ENCODE measurements at regions not wholly inside any gene's neighbourhood (a gene's known extent, or its start where the extent isn't known, plus 50 kb on each side); places are given as distances from the start of the nearest gene placed in this dataset.

DNA sequence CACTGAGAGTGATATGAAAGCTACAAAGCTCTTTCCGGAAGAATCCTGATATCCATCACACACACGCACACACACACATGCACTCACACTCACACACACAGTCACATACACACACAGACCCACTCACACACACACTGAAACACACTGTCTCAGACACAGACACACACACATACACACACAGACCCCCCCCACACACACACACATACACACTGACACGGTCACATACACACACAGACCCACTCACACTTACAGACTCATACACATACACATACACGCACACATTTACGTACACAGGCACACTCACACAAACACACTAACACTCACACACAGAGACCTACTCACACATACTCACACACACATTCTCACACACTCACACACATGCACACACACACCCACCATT, 58.6 kb downstream of the LIG4 start:
- no peak for DNase-seq (ENCODE audit: low read depth)

DNA sequence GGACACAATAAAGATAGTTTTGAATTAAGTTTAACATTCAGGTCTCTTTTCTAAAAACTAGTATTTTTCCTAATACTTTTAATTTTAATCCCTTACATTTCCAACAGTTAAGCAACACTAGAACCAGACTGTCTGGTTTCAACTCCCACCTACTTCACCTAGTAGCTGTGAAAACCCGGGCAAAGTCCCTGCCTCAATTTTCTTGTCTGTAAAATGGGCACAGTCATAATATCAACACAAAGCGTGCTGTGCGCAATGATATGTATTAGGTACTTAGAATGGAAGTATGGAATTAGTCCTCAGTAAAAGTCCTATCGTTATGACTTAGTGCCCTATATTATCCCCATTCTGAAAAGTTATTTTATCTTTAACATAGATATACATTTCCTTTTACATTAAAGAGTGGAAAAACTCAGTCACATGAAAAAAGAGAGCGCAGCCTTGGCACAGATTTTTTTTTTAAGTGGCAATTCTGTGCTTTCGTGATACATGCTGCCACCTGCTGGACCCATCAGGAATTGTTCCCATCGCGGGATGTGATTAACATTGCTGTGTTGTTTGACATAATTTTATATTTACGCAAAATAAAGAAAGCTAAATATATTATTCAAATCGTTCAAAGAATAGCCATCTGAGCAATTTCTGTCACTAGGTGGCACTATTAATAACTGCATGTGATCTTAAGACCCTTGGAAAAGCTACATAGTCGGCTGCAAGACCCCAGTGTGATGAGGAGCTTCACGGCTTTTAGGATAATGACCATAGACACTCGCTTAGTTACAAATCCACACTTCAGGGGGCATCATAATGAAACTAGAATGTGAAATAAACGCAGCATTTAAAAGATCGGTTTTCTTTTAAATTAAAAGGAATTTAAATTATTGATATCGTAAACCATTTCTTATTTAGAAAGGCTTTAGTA, 59.9 kb downstream of the LIG4 start:
- peak; percentile 50 for DNase-seq (ENCODE audit: low read depth)

DNA sequence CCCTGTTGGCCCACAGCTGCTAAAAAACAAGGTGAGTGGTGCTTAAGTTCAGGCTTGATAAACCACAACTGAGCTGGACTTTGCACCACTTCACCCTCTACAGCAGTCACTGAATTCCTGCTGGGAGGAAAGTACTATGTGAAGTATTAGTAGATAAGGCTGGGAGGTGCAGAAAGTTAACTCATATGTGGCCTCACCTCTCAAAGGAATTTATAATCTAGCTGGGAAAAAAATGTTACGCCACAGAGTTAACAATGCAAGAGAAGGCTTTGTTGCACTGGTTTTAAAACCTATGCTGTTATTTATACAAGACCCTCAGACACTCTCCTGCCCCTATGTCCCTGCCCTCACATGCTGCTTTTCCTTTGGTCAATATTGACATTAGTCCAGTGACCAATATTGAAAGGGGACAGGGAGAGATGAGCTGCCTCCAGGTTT, 60.9 kb downstream of the LIG4 start:
- DNase-seq (ENCODE audit: low read depth): peak; percentile 35

DNA sequence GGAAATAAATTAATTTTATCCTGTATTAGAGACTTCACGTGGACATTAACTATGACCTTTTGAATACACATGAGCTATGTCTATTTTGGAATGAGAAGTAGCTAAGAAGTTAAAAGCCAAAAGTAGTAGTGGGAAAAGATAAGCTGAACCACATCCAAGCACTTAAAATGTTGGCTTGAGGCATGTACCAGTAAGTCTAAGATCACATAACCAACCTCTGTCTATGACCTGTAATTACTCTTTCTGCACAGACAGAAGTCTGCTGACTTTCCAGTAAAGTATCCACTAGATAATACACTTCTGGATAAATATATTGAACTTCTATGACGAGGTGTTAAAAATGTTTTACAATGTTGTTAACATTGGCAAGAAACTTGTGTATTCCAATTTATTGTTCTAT, 68.7 kb downstream of the LIG4 start:
- no peak for DNase-seq (ENCODE audit: low read depth)

DNA sequence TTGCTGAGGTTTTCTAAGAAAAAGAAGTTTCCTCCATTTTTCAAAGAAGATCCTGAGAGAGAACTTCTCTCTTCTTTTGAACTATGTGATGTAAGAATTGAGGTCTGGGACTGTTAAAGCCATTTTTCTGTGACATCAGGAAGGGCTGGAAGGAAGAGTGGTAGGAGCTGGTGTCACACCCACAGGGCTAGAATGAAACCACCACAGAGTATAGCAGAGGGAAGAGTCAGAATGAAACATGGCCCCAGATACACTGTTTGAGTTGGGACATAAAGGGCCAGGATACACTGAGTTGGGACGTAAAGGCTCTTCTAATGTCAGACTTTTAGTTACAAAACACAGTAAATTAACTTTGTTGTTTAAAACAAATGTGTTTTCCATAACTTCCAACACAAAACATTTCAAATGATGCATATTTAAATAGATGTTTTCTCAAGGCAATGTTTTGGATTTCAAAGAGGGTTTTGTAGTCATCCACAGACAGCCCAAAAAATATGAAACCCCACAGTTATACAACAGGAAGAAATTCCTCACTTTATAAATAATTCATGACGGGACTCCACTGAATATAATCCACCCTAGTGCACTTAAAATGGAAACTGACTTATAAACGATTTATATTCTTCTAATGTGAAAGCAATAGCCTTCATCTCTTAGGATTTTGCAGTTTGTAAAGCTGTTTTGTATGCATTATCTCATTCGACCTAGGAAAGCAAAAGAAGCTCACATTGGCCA, 72.5 kb downstream of the LIG4 start:
- no peak for DNase-seq (ENCODE audit: low read depth)

DNA sequence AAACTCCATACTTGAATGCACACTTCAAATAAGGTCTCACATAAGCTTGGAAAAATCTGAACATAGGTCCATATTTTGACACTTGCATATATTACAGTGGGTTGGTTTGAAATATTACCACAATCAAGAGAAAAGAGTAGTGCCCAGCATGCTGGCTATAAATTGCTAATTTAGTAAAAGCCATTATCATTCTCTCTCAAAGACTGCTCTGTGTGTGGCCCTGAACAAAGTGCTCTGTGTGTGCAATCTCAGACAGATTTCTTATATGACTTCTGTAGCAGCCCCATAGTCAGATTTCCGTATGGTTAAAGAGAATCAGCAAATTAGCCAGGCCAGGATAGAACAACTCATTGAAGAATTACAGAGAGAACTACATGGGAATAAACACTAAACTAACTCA, 78.2 kb downstream of the LIG4 start:
- DNase-seq (ENCODE audit: low read depth): no peak

DNA sequence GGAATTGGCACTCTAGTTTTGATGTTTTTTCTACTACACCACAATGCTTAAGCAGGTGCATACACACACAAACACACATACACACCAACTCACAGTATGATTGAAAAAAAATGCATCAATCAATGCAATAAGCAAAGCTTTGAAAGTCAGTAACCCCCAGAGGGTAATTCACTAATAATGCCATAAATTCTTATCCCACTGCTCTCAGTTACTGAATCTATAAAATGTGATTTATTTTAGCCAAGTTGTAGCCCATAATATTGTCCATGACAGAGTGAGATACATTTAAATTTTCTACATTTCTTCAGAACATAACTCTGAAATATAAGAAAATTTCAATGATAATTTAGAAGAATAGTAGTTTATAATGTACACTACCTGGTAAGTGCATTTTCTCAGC, 87.9 kb downstream of the LIG4 start:
- no peak for DNase-seq (ENCODE audit: low read depth)

DNA sequence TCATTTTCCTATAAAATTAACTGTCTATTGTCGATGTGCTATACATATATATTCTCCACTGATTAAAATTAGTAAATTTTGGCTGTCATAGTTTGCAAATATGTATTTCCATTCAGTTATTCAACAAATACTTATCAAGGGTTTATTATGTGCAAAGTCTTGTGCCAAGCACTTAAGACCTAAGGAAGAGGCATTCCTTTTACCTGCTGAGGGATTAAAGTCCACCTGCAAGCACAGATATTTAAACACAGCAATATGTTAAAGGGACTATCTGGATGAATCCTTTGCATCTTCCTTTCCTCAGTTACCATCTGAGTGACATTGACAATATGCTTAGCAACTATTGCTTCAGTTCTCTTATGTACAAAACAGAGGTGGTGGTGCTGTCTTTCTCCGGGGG, 89.3 kb downstream of the LIG4 start:
- no peak for DNase-seq (ENCODE audit: low read depth)

DNA sequence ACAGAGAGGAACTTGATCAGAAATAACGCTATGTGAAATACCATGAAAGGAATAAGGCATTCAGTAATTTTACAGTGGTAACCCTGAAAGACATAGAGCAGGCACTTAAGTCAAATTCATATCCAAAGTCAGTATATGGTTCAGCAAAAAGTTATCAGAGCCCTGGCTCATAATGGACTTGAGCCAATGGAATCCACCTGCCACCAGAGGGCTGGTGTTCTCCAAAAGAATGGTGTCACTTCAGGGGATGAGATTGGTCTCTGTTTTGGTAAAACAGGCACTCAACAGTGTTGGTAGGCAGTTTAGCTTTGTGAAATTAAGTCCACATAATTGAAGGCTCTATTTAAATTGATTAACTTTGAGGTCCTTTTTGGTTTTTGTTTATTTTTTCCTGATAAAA, 93.9 kb downstream of the LIG4 start:
- no peak for DNase-seq (ENCODE audit: low read depth)

DNA sequence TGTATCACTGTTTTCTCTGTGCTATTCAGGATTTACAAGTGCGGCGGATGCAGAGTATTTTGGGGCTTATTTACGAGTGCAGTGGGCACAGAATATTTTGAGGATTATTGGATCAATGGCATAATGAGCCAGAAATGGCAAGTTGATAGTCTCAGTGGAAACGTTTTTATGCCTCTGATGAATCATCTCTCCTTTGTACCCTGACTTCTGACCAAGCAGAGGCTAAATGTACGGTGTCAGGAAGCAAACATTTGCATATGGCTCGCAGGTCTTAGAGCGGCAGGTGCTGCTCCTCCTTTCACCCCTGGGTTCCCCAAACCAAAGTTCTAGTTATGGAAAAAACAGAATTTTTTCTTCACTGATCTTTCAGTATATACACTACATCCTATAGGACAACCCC, 94.5 kb downstream of the LIG4 start:
- DNase-seq (ENCODE audit: low read depth): no peak

DNA sequence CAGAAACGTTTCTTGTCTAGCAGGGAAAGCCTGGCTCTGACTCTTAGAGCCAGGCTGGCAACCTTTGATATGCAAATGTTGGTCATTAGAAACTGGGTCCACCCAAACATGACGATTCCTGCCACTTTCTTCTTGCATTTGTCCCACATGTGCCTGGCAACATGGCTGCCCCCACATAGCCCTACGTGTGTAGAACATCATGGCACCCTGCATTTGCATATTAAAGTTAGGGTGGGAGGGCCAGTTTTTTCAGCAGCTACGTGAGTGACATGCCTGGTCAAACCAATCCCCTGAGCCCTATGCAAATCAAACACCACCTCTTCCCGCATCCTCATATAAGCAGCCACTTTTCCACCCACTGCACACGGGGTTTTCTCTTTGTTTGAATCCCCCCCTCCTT, 95.0 kb downstream of the LIG4 start:
- DNase-seq (ENCODE audit: low read depth): no peak

DNA sequence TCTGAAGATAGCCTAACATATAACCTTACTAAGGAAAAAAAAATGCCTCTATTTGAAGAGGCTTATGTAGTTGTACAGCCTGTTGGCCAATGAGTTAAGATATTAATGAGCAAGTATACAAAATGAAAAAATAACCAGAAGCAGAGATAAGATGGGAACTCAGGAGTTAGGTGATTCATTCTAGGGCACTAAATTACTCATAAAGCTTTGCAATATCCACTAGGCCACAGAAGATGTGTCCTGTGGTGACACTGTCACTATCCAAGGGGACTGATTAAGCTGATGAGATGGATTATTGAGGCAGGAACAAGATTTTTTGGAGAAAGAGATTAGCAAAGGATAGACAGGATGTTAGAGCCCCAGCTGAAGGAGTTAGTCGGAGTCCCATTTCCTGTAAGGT, 99.6 kb downstream of the LIG4 start:
- no peak for DNase-seq (ENCODE audit: low read depth)

DNA sequence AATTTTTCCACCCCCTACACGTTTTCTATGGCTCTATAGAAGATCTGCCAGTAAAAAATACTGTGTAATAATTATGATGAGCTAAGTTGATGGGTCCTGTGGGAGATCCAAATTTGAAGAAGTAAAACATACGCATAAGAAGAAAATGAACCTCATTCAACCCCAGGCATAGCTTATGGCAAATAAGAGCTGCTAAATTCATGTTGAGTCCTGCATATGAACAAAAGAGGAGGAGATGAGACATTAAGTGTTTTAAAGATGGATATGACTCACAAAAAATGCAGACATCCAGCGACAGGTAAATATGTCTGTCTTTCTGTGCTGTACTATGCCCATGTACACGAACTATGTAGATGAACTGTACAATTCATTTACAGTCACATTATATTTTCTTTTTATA, 101.9 kb downstream of the LIG4 start:
- no peak for DNase-seq (ENCODE audit: low read depth)

DNA sequence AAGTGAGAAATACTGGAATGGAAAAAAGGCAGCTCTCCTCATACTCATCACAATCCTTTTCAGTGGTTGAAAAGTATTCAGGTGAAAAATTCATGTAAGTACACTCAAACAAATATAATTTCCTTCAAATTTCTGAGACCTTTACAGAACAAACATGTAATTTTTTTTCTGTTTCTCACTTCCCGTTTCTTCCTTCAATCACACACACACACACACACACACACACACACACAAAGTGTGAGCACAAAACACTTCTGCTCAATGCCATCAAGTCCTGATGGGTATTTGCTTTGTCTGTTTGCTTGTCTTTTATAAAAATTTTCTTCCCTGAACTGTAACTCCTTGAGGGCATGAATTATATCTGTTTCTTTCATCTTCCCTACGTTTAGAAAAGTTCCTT, 110.6 kb downstream of the LIG4 start:
- no peak for DNase-seq (ENCODE audit: low read depth)

DNA sequence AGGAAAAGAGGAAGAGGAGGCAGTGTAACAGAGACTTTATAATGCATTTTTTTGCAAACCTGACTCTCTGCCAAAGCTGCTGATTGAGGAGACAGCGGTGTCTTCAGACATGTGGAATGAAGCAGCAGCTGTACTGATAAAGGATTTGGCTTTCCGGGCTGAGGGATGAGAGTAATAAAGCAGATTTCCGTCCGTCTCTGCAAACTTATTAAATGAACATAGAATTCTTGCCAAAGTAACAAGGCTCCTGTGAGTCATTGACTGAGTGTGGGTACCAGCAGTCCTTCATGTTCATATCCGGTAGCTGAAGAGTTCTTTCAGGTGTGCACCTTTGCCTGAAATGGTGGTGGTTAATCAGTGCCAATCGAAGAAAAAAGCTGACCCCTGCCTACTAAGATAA, 112.6 kb downstream of the LIG4 start:
- peak; percentile 28 for DNase-seq (ENCODE audit: low read depth)

DNA sequence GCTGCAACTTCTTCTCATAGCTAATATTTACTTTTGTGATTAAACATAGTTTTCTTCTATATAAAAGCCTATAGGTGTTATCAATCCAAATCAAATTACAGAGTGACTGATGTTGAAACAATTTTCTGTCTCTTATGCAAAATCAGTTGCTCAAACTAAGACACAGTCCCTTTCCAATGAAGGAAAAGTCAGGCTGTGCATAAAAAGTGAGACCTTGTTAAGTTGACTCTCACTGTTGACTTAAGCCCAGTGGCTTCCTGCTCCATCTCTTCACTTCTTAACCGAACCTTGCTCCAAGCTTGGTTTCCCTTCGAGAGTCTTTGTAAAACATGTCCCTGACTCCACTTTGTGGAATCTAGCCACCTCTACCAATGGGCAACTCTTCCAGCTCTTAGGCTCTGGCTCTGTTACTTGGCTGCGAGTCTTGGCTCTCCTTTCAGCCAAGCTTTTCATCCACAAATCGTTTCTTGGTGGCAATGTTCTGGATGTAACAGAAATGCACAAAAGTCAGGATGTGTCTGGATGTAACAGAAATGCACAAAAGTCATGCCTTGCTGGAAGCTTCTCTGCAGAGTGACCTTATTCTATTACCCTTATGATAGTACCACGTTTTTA, 118.9 kb downstream of the LIG4 start:
- no peak for DNase-seq (ENCODE audit: low read depth)

DNA sequence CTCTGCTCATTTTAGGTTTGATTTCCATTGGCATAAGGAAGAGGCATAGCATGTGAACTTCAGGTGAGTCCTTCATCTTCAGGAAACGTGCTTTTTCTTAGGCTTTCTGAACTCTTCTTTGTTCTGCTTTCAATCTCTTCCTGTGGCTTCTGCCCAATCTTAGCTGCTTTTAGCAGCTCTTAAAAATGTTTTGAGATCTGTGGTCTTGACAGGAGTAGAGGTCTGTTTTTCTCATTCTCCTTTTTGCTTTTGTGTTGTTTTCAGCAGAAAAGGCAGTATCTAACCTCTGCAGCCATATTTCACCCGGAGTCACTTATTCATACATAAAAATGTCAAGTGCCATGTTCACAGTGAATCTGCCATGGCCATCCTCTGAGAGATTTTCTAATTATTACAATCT, 120.3 kb downstream of the LIG4 start:
- no peak for DNase-seq (ENCODE audit: low read depth)

DNA sequence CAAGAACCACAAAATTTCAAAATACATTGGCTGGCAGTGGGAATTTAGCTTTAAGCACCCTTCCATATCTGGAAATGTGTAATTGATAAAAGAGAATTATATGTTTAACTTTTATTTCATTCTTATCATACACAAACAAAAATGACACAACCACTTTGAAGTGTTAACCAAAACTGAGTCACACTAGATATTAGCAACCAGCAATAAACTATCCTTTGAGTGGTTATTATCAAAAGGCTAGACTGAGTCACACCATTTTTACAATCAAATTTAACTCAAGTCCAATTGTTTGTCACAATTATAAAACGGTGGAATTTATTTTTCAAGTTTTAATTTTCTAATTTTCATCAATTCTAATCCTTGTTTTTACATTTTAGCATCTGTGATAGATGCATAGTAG, 121.7 kb downstream of the LIG4 start:
- DNase-seq (ENCODE audit: low read depth): no peak

DNA sequence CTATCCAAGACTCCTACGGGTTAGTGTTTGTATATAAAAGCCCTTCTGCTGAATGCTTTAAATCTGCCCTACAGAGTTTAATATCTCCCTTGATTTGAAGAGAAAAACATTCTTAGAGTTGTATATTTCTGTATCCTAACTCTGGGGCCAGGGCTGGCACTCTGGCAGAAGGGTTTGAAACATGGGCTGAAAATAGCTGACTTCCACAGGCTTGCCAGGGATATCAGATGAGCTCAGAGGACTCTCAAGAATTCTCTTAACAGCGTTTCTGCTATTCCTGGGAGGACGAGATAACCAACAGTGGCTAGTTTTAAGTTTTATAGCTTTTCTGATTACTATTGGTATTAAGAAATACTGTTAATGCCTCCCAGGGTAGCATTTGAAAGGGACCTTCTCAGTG, 127.5 kb downstream of the LIG4 start:
- DNase-seq (ENCODE audit: low read depth): no peak

DNA sequence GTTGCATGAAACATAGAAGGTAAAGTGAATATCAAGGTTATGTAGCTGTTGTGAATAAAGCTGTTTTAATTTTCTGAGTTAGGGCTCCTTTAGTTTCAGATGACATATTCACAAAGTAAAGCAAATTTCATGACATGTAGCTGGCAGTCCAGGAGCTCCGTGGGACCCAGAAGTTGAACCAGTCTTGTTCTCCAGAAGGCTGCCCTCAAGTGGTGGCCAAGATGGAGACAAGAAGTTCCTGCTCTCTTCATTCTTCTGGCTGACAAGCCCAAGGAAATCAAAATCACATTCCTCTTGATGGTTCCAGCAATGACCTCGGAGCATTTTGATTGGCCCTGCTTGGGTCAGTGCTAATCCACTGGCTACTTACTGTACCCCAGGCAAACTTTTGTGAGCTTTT, 128.7 kb downstream of the LIG4 start:
- DNase-seq (ENCODE audit: low read depth): peak; percentile 20

DNA sequence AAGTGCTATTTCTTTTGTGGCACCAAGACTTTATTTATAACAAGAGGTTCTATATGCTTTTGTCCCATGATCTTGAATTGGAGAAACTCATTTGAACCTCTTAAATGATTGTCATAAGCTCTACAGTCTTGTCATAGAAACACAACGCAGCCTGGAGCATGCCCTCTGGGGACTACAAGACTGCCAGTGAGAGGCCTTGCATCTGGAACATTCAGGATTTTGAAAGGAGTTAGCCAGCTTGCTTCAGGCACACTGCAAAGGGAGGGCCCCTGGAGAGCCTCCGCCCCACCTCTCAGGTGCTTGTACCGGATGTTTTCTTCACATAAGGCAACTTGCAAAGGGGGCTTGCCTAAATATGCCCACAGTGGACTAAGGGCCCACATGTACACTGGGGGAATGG, 130.5 kb downstream of the LIG4 start:
- no peak for DNase-seq (ENCODE audit: low read depth)

DNA sequence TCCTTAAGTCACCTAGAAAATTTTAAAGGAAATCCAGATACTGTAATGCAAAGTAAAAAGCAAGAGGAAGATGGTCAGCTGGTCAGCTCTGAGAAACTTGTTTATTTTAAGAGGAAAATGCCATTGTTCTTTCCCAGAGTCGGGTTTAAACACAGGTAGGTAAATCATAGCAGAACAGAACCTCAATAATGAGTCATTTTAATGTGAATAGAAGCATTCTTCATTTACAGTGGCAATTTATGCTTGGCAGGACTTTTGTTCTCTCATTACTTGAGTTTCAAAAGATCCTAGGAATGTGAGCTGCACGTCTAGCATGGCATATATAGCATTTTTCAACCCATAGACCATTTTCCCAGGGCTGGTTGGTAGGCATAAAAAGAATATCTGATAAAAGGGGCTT, 132.3 kb downstream of the LIG4 start:
- DNase-seq (ENCODE audit: low read depth): peak; percentile 31

DNA sequence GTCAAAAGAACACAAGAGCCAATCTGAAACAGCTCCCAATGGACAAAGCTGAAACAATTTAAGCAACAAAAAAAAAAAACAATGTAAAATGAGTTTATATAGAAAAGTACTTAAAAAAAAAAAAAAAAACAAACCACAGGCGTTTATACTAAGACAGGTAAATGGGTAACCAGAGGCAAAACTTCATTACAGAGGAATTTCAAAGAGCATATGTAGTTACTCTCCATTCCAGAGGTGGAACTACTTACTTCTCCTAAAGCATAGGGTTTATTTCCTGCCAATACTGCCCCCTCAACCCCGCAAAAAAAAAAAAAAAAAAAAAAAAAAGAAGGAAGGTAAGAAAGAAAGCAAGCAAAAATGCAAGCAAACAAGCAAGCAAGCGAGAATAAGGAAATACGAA, 132.9 kb downstream of the LIG4 start:
- DNase-seq (ENCODE audit: low read depth): no peak
